ENCODE measurements at regions not wholly inside any gene's neighbourhood (a gene's known extent, or its start where the extent isn't known, plus 50 kb on each side); places are given as distances from the start of the nearest gene placed in this dataset.

GRCh38 chr6:145138469-145139139 is 596.7 kb downstream of the EPM2A start:
- Histone ChIP-seq H3K27me3 (ENCODE audit: control insufficient read depth in 1 of 2, insufficient read depth in 2 of 2, low read length in 2 of 2) (no peaks in the 10 kb centered on the region), H3K4me1 (ENCODE audit: control insufficient read depth in 2 of 2, insufficient read depth in 2 of 2, low read length in 1 of 2) (no peaks in the 10 kb centered on the region), H3K27ac (ENCODE audit: low read depth in 2 of 2, low read length in 1 of 2) (no peak overlapping the region), H3K36me3 (ENCODE audit: control insufficient read depth in 2 of 2, insufficient read depth in 2 of 2, low read length in 1 of 2) (no peaks in the 10 kb centered on the region), H3K9me3 (ENCODE audit: control insufficient read depth in 2 of 2, insufficient read depth in 1 of 2, low read depth in 1 of 2, low read length in 1 of 2) (no peaks in the 10 kb centered on the region), H3K4me3 (ENCODE audit: low read depth in 1 of 2, low read length in 2 of 2) (no peak overlapping the region)

- H3K4me1 ChIP-seq (ENCODE audit: control insufficient read depth in 2 of 2, insufficient read depth in 2 of 2, low read length in 1 of 2): no peaks in the 10 kb centered on the region
- 71 to 72% methylated on average over 7 of the region's 7 CpGs for WGBS, 2 donors
- H3K9me3 ChIP-seq (ENCODE audit: control insufficient read depth in 2 of 2, insufficient read depth in 1 of 2, low read depth in 1 of 2, low read length in 1 of 2): no peaks in the 10 kb centered on the region
- no peak overlapping the region for H3K4me3 ChIP-seq (ENCODE audit: low read depth in 1 of 2, low read length in 2 of 2)
- no peaks in the 10 kb centered on the region for H3K27me3 ChIP-seq (ENCODE audit: control insufficient read depth in 1 of 2, insufficient read depth in 2 of 2, low read length in 2 of 2)
- H3K27ac ChIP-seq (ENCODE audit: low read depth in 2 of 2, low read length in 1 of 2): no peak overlapping the region
- H3K36me3 ChIP-seq (ENCODE audit: control insufficient read depth in 2 of 2, insufficient read depth in 2 of 2, low read length in 1 of 2): no peaks in the 10 kb centered on the region
Observed at GRCh38 chr6:145139140-145139850, 596.0 kb downstream of the EPM2A start.

- Histone ChIP-seq H3K27me3 (ENCODE audit: control insufficient read depth in 1 of 2, insufficient read depth in 2 of 2, low read length in 2 of 2) (no peaks in the 10 kb centered on the region), H3K4me1 (ENCODE audit: control insufficient read depth in 2 of 2, insufficient read depth in 2 of 2, low read length in 1 of 2) (no peaks in the 10 kb centered on the region), H3K36me3 (ENCODE audit: control insufficient read depth in 2 of 2, insufficient read depth in 2 of 2, low read length in 1 of 2) (no peaks in the 10 kb centered on the region), H3K27ac (ENCODE audit: low read depth in 2 of 2, low read length in 1 of 2) (no peak overlapping the region), H3K9me3 (ENCODE audit: control insufficient read depth in 2 of 2, insufficient read depth in 1 of 2, low read depth in 1 of 2, low read length in 1 of 2) (no peaks in the 10 kb centered on the region), H3K4me3 (ENCODE audit: low read depth in 1 of 2, low read length in 2 of 2) (no peak overlapping the region)
Observed at GRCh38 chr6:145139895-145140294, 595.4 kb downstream of the EPM2A start.

GRCh38 chr6:145141572-145141971 is 593.7 kb downstream of the EPM2A start:
- no peaks in the 10 kb centered on the region for H3K27me3 ChIP-seq (ENCODE audit: control insufficient read depth in 1 of 2, insufficient read depth in 2 of 2, low read length in 2 of 2)
- H3K4me3 ChIP-seq (ENCODE audit: low read depth in 1 of 2, low read length in 2 of 2): no peak overlapping the region
- H3K27ac ChIP-seq (ENCODE audit: low read depth in 2 of 2, low read length in 1 of 2): no peak overlapping the region
- no peaks in the 10 kb centered on the region for H3K4me1 ChIP-seq (ENCODE audit: control insufficient read depth in 2 of 2, insufficient read depth in 2 of 2, low read length in 1 of 2)
- H3K9me3 ChIP-seq (ENCODE audit: control insufficient read depth in 2 of 2, insufficient read depth in 1 of 2, low read depth in 1 of 2, low read length in 1 of 2): no peaks in the 10 kb centered on the region
- no peaks in the 10 kb centered on the region for H3K36me3 ChIP-seq (ENCODE audit: control insufficient read depth in 2 of 2, insufficient read depth in 2 of 2, low read length in 1 of 2)

- Histone ChIP-seq H3K9me3 (ENCODE audit: control insufficient read depth in 2 of 2, insufficient read depth in 1 of 2, low read depth in 1 of 2, low read length in 1 of 2) (no peaks in the 10 kb centered on the region), H3K27ac (ENCODE audit: low read depth in 2 of 2, low read length in 1 of 2) (no peak overlapping the region), H3K4me3 (ENCODE audit: low read depth in 1 of 2, low read length in 2 of 2) (no peak overlapping the region), H3K27me3 (ENCODE audit: control insufficient read depth in 1 of 2, insufficient read depth in 2 of 2, low read length in 2 of 2) (no peaks in the 10 kb centered on the region), H3K36me3 (ENCODE audit: control insufficient read depth in 2 of 2, insufficient read depth in 2 of 2, low read length in 1 of 2) (no peaks in the 10 kb centered on the region), H3K4me1 (ENCODE audit: control insufficient read depth in 2 of 2, insufficient read depth in 2 of 2, low read length in 1 of 2) (no peaks in the 10 kb centered on the region)
- WGBS, 2 donors: 88 to 91% methylated on average over 1 of the region's 1 CpG
Observed at GRCh38 chr6:145142958-145143357, 592.4 kb downstream of the EPM2A start.

GRCh38 chr6:145143379-145143778 is 591.9 kb downstream of the EPM2A start:
- Histone ChIP-seq H3K9me3 (ENCODE audit: control insufficient read depth in 2 of 2, insufficient read depth in 1 of 2, low read depth in 1 of 2, low read length in 1 of 2) (no peaks in the 10 kb centered on the region), H3K27ac (ENCODE audit: low read depth in 2 of 2, low read length in 1 of 2) (no peak overlapping the region), H3K27me3 (ENCODE audit: control insufficient read depth in 1 of 2, insufficient read depth in 2 of 2, low read length in 2 of 2) (no peaks in the 10 kb centered on the region), H3K36me3 (ENCODE audit: control insufficient read depth in 2 of 2, insufficient read depth in 2 of 2, low read length in 1 of 2) (no peaks in the 10 kb centered on the region), H3K4me3 (ENCODE audit: low read depth in 1 of 2, low read length in 2 of 2) (no peak overlapping the region), H3K4me1 (ENCODE audit: control insufficient read depth in 2 of 2, insufficient read depth in 2 of 2, low read length in 1 of 2) (no peaks in the 10 kb centered on the region)
- 90 to 91% methylated on average over 3 of the region's 3 CpGs for WGBS, 2 donors

- Histone ChIP-seq H3K4me1 (ENCODE audit: control insufficient read depth in 2 of 2, insufficient read depth in 2 of 2, low read length in 1 of 2) (no peaks in the 10 kb centered on the region), H3K27ac (ENCODE audit: low read depth in 2 of 2, low read length in 1 of 2) (no peak overlapping the region)
Observed at GRCh38 chr6:145147559-145147958, 587.8 kb downstream of the EPM2A start.

GRCh38 chr6:145147981-145148749 is 587.2 kb downstream of the EPM2A start:
- Histone ChIP-seq H3K27ac (ENCODE audit: low read depth in 2 of 2, low read length in 1 of 2) (no peak overlapping the region), H3K9me3 (ENCODE audit: control insufficient read depth in 2 of 2, insufficient read depth in 1 of 2, low read depth in 1 of 2, low read length in 1 of 2) (no peaks in the 10 kb centered on the region), H3K4me3 (ENCODE audit: low read depth in 1 of 2, low read length in 2 of 2) (no peak overlapping the region), H3K36me3 (ENCODE audit: control insufficient read depth in 2 of 2, insufficient read depth in 2 of 2, low read length in 1 of 2) (no peaks in the 10 kb centered on the region), H3K4me1 (ENCODE audit: control insufficient read depth in 2 of 2, insufficient read depth in 2 of 2, low read length in 1 of 2) (no peaks in the 10 kb centered on the region), H3K27me3 (ENCODE audit: control insufficient read depth in 1 of 2, insufficient read depth in 2 of 2, low read length in 2 of 2) (no peaks in the 10 kb centered on the region)
- WGBS, 2 donors: 52 to 56% methylated on average over 3 of the region's 3 CpGs

More at GRCh38 chr6:145147559-145147958, 587.8 kb downstream of the EPM2A start:
- H3K36me3 ChIP-seq (ENCODE audit: control insufficient read depth in 2 of 2, insufficient read depth in 2 of 2, low read length in 1 of 2): no peaks in the 10 kb centered on the region
- H3K4me3 ChIP-seq (ENCODE audit: low read depth in 1 of 2, low read length in 2 of 2): no peak overlapping the region
- no peaks in the 10 kb centered on the region for H3K27me3 ChIP-seq (ENCODE audit: control insufficient read depth in 1 of 2, insufficient read depth in 2 of 2, low read length in 2 of 2)
- no peaks in the 10 kb centered on the region for H3K9me3 ChIP-seq (ENCODE audit: control insufficient read depth in 2 of 2, insufficient read depth in 1 of 2, low read depth in 1 of 2, low read length in 1 of 2)

- Histone ChIP-seq H3K4me3 (ENCODE audit: low read depth in 1 of 2, low read length in 2 of 2) (no peak overlapping the region), H3K27ac (ENCODE audit: low read depth in 2 of 2, low read length in 1 of 2) (no peak overlapping the region), H3K4me1 (ENCODE audit: control insufficient read depth in 2 of 2, insufficient read depth in 2 of 2, low read length in 1 of 2) (no peaks in the 10 kb centered on the region), H3K36me3 (ENCODE audit: control insufficient read depth in 2 of 2, insufficient read depth in 2 of 2, low read length in 1 of 2) (no peaks in the 10 kb centered on the region), H3K27me3 (ENCODE audit: control insufficient read depth in 1 of 2, insufficient read depth in 2 of 2, low read length in 2 of 2) (no peaks in the 10 kb centered on the region), H3K9me3 (ENCODE audit: control insufficient read depth in 2 of 2, insufficient read depth in 1 of 2, low read depth in 1 of 2, low read length in 1 of 2) (no peaks in the 10 kb centered on the region)
- 50 to 53% methylated on average over 2 of the region's 2 CpGs for WGBS, 2 donors
Observed at GRCh38 chr6:145148776-145149175, 586.5 kb downstream of the EPM2A start.
